Suprapubic skin (tissue), 4 donors: ENCODE measurements at regions not wholly inside any gene's neighbourhood (a gene's known extent, or its start where the extent isn't known, plus 50 kb on each side); places are given as distances from the start of the nearest gene placed in this dataset.

ENCODE experiments used
- CTCF ChIP-seq, 2 donors: fragments of 200-600 bp in 1 of 2; fragments of 450-650 bp in 1 of 2; sonication (generic) in 1 of 2; IDR thresholded peaks; one replicate each; pipeline ENCODE4 v1.5.1; 2016 to 2019; ENCODE audit warnings: antibody characterized with exemption in 2 of 2, mild to moderate bottlenecking in 1 of 2, moderate library complexity in 1 of 2
- POLR2A ChIP-seq, 2 donors: fragments of 450-650 bp; IDR thresholded peaks; one replicate each; pipeline ENCODE4 v1.6.1; 2017; ENCODE audit warnings: antibody characterized with exemption in 2 of 2, mild to moderate bottlenecking in 2 of 2, moderate library complexity in 2 of 2
- POLR2AphosphoS5 ChIP-seq, 3 donors: sonication (generic); formaldehyde crosslinking; IDR thresholded peaks; one replicate each; pipeline ENCODE4 v1.6.1; 2017; ENCODE audit warnings: antibody characterized with exemption in 3 of 3

GRCh38 chr10:43931308-43931930 lies 282.7 kb upstream of the ZNF32 start:
- TF ChIP-seq CTCF (IDR thresholded peaks at IDR 0.05) (no peak), POLR2A (IDR thresholded peaks at IDR 0.05) (no peak), POLR2AphosphoS5 (IDR thresholded peaks at IDR 0.05) (no peak)
